K562 (cell line): ENCODE measurements at regions not wholly inside any gene's neighbourhood (a gene's known extent, or its start where the extent isn't known, plus 50 kb on each side); places are given as distances from the start of the nearest gene placed in this dataset.

Experiments used
- TAF7 ChIP-seq: fragments of 450-650 bp; IDR thresholded peaks from 2 replicates; pipeline ENCODE4 v1.6.1; 2016; ENCODE audit warnings: missing genetic modification characterization, missing compliant biosample characterization
- TF ChIP-seq, protein P1 (sequence below): fragments of 200-600 bp; sonication (generic); IDR thresholded peaks from one replicate; pipeline ENCODE4 v1.6.1; 2012; ENCODE audit warnings: mild to moderate bottlenecking, low read depth, low read length, inconsistent platforms

DNA sequence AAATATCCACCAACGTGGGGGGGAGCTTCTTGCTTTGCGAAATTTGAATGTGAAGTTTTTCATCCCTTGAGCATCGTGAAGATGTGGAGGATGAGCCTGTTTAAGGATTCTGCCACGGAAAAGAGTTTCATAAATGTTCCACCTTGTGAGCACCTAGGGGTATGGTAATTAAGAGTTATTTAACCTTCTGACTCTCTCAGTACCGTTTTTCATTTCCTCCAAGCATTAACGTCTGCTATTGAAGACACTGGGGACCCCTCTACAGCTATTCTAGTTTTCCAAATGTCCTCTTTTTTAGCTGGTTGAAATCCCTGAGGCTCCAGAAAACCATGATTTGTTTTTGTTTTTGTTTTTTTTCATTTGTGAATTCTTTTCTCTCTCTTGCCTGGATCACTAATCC is 79.1 kb upstream of the GALNT2 start (continued):
- TF ChIP-seq, protein P1, sequence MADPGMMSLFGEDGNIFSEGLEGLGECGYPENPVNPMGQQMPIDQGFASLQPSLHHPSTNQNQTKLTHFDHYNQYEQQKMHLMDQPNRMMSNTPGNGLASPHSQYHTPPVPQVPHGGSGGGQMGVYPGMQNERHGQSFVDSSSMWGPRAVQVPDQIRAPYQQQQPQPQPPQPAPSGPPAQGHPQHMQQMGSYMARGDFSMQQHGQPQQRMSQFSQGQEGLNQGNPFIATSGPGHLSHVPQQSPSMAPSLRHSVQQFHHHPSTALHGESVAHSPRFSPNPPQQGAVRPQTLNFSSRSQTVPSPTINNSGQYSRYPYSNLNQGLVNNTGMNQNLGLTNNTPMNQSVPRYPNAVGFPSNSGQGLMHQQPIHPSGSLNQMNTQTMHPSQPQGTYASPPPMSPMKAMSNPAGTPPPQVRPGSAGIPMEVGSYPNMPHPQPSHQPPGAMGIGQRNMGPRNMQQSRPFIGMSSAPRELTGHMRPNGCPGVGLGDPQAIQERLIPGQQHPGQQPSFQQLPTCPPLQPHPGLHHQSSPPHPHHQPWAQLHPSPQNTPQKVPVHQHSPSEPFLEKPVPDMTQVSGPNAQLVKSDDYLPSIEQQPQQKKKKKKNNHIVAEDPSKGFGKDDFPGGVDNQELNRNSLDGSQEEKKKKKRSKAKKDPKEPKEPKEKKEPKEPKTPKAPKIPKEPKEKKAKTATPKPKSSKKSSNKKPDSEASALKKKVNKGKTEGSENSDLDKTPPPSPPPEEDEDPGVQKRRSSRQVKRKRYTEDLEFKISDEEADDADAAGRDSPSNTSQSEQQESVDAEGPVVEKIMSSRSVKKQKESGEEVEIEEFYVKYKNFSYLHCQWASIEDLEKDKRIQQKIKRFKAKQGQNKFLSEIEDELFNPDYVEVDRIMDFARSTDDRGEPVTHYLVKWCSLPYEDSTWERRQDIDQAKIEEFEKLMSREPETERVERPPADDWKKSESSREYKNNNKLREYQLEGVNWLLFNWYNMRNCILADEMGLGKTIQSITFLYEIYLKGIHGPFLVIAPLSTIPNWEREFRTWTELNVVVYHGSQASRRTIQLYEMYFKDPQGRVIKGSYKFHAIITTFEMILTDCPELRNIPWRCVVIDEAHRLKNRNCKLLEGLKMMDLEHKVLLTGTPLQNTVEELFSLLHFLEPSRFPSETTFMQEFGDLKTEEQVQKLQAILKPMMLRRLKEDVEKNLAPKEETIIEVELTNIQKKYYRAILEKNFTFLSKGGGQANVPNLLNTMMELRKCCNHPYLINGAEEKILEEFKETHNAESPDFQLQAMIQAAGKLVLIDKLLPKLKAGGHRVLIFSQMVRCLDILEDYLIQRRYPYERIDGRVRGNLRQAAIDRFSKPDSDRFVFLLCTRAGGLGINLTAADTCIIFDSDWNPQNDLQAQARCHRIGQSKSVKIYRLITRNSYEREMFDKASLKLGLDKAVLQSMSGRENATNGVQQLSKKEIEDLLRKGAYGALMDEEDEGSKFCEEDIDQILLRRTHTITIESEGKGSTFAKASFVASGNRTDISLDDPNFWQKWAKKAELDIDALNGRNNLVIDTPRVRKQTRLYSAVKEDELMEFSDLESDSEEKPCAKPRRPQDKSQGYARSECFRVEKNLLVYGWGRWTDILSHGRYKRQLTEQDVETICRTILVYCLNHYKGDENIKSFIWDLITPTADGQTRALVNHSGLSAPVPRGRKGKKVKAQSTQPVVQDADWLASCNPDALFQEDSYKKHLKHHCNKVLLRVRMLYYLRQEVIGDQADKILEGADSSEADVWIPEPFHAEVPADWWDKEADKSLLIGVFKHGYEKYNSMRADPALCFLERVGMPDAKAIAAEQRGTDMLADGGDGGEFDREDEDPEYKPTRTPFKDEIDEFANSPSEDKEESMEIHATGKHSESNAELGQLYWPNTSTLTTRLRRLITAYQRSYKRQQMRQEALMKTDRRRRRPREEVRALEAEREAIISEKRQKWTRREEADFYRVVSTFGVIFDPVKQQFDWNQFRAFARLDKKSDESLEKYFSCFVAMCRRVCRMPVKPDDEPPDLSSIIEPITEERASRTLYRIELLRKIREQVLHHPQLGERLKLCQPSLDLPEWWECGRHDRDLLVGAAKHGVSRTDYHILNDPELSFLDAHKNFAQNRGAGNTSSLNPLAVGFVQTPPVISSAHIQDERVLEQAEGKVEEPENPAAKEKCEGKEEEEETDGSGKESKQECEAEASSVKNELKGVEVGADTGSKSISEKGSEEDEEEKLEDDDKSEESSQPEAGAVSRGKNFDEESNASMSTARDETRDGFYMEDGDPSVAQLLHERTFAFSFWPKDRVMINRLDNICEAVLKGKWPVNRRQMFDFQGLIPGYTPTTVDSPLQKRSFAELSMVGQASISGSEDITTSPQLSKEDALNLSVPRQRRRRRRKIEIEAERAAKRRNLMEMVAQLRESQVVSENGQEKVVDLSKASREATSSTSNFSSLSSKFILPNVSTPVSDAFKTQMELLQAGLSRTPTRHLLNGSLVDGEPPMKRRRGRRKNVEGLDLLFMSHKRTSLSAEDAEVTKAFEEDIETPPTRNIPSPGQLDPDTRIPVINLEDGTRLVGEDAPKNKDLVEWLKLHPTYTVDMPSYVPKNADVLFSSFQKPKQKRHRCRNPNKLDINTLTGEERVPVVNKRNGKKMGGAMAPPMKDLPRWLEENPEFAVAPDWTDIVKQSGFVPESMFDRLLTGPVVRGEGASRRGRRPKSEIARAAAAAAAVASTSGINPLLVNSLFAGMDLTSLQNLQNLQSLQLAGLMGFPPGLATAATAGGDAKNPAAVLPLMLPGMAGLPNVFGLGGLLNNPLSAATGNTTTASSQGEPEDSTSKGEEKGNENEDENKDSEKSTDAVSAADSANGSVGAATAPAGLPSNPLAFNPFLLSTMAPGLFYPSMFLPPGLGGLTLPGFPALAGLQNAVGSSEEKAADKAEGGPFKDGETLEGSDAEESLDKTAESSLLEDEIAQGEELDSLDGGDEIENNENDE = no peak
- no peak for TF ChIP-seq TAF7 (tag)
